SK-N-SH treated with all-trans-retinoic acid at 6 μM for 48 hours (cell line): ENCODE measurements at regions not wholly inside any gene's neighbourhood (a gene's known extent, or its start where the extent isn't known, plus 50 kb on each side); places are given as distances from the start of the nearest gene placed in this dataset.

Experiments used
- ARNTL ChIP-seq: fragments of 450-650 bp; formaldehyde crosslinking; IDR thresholded peaks from 2 replicates; pipeline ENCODE4 v1.5.0; 2020; ENCODE audit warnings: low read depth, mild to moderate bottlenecking, moderate library complexity, borderline replicate concordance
- BACH2 ChIP-seq: fragments of 250-450 bp; sonication (Bioruptor Pico); IDR thresholded peaks from 2 replicates; pipeline ENCODE4 v1.9.0; 2021; ENCODE audit warnings: mild to moderate bottlenecking, borderline replicate concordance
- CREB5 ChIP-seq: fragments of 250-450 bp; sonication (Bioruptor Pico); IDR thresholded peaks from 2 replicates; pipeline ENCODE4 v1.5.1; 2020; ENCODE audit warnings: low read depth, mild to moderate bottlenecking, moderate library complexity
- ESRRG ChIP-seq: fragments of 250-450 bp; sonication (Bioruptor Pico); IDR thresholded peaks from 2 replicates; pipeline ENCODE4 v1.6.1; 2021; ENCODE audit warnings: mild to moderate bottlenecking
- GLIS3 ChIP-seq: fragments of 250-450 bp; sonication (Bioruptor Pico); IDR thresholded peaks from 2 replicates; pipeline ENCODE4 v1.5.0; 2020; ENCODE audit warnings: mild to moderate bottlenecking, moderate library complexity
- ISL1 ChIP-seq: fragments of 250-450 bp; sonication (Bioruptor Pico); IDR thresholded peaks from 2 replicates; pipeline ENCODE4 v2.1.2; 2022; ENCODE audit warnings: mild to moderate bottlenecking, moderate library complexity
- PATZ1 ChIP-seq: fragments of 250-450 bp; sonication (Bioruptor Pico); IDR thresholded peaks from 2 replicates; pipeline ENCODE4 v1.8.0; 2020; ENCODE audit warnings: mild to moderate bottlenecking, moderate library complexity, borderline replicate concordance
- POU6F1 ChIP-seq: fragments of 250-450 bp; sonication (Bioruptor Pico); IDR thresholded peaks from 2 replicates; pipeline ENCODE4 v1.8.0; 2021; ENCODE audit warnings: low read depth, mild to moderate bottlenecking, moderate library complexity, borderline replicate concordance
- RARB ChIP-seq: fragments of 250-450 bp; sonication (Bioruptor Pico); IDR thresholded peaks from 2 replicates; pipeline ENCODE4 v1.8.0; 2021; ENCODE audit warnings: mild to moderate bottlenecking, moderate library complexity
- TCF4 ChIP-seq: fragments of 250-450 bp; sonication (Bioruptor Pico); IDR thresholded peaks from 2 replicates; pipeline ENCODE4 v1.8.0; 2021; ENCODE audit warnings: mild to moderate bottlenecking, moderate library complexity, borderline replicate concordance
- ZFP3 ChIP-seq: fragments of 250-450 bp; sonication (Bioruptor Pico); IDR thresholded peaks from 2 replicates; pipeline ENCODE4 v1.5.0; 2020; ENCODE audit warnings: mild to moderate bottlenecking, moderate library complexity
- ZNF565 ChIP-seq: fragments of 450-650 bp; formaldehyde crosslinking; conservative IDR thresholded peaks from 2 replicates; pipeline ENCODE4 v1.5.0; 2020; ENCODE audit warnings: low read depth, mild to moderate bottlenecking, moderate library complexity
- ZNF70 ChIP-seq: fragments of 450-650 bp; formaldehyde crosslinking; IDR thresholded peaks from 2 replicates; pipeline ENCODE4 v1.5.0; 2020; ENCODE audit warnings: mild to moderate bottlenecking, moderate library complexity
- ZNF8 ChIP-seq: fragments of 450-650 bp; formaldehyde crosslinking; IDR thresholded peaks from 2 replicates; pipeline ENCODE4 v1.5.0; 2020; ENCODE audit warnings: mild to moderate bottlenecking, moderate library complexity

GRCh38 chr2:129181963-129182362 lies 797.5 kb upstream of the RAB6C start:
- TF ChIP-seq RARB (no peak), ZNF8 (CRISPR knock-in tag) (no peak), POU6F1 (CRISPR knock-in tag) (no peak), PATZ1 (CRISPR knock-in tag) (no peak), GLIS3 (CRISPR knock-in tag) (no peak), ZNF70 (CRISPR knock-in tag) (no peak), ZNF565 (no peak), ISL1 (CRISPR knock-in tag) (no peak), TCF4 (no peak), BACH2 (no peak), ARNTL (no peak), ZFP3 (CRISPR knock-in tag) (no peak), CREB5 (CRISPR knock-in tag) (no peak), ESRRG (no peak)
